WTC11 (cell line): ENCODE measurements at regions not wholly inside any gene's neighbourhood (a gene's known extent, or its start where the extent isn't known, plus 50 kb on each side); places are given as distances from the start of the nearest gene placed in this dataset.

Experiments
- ATAC-seq: fragments of 200-7000 bp; cut with Tn5 transposase; 2 replicates; pipeline ENCODE4 v1.10.0; 2021; ENCODE audit warnings: mild to moderate bottlenecking, moderate library complexity
- CTCF ChIA-PET: fragments of 300-600 bp; sonication (Branson Sonifier 250); formaldehyde crosslinking; loops from one replicate; lab custom pipeline; 2021; ENCODE audit warnings: antibody characterized with exemption; lab: Charles Lee
- POLR2A ChIA-PET: fragments of 350-600 bp; sonication (Branson Sonifier 250); formaldehyde crosslinking; loops from one replicate; lab custom pipeline; 2021; ENCODE audit warnings: antibody characterized with exemption; lab: Charles Lee
- DNase-seq: peaks from one replicate; pipeline ENCODE4 v3.0.0; 2021; ENCODE audit warnings: low spot score
- H3K27ac Mint-ChIP-seq: 2 replicates; pipeline ENCODE4 v1.8.0; 2021; ENCODE audit warnings: mixed read lengths
- H3K27me3 Mint-ChIP-seq: 2 replicates; pipeline ENCODE4 v1.8.0; 2021; ENCODE audit warnings: low read depth, mild to moderate bottlenecking, moderate library complexity, mixed read lengths
- H3K36me3 Mint-ChIP-seq: 2 replicates; pipeline ENCODE4 v1.8.0; 2021; ENCODE audit warnings: mixed read lengths
- H3K4me1 Mint-ChIP-seq: 2 replicates; pipeline ENCODE4 v1.8.0; 2022; ENCODE audit warnings: mixed read lengths
- H3K4me3 Mint-ChIP-seq: 2 replicates; pipeline ENCODE4 v1.8.0; 2021; ENCODE audit warnings: mild to moderate bottlenecking, moderate library complexity, mixed read lengths
- H3K9me3 Mint-ChIP-seq: 2 replicates; pipeline ENCODE4 v1.8.0; 2021; ENCODE audit warnings: mixed read lengths
- CREM ChIP-seq: sonication (generic); formaldehyde crosslinking; IDR thresholded peaks from 2 replicates; pipeline ENCODE4 v1.8.1; 2022; ENCODE audit warnings: mild to moderate bottlenecking, missing genetic modification reagents, moderate library complexity
- E2F5 ChIP-seq: sonication (generic); formaldehyde crosslinking; IDR thresholded peaks from 2 replicates; pipeline ENCODE4 v1.8.1; 2022; ENCODE audit warnings: mild to moderate bottlenecking, moderate library complexity, missing genetic modification reagents
- FOXK1 ChIP-seq: sonication (generic); formaldehyde crosslinking; IDR thresholded peaks from 2 replicates; pipeline ENCODE4 v1.8.0; 2022; ENCODE audit warnings: mild to moderate bottlenecking, moderate library complexity, missing genetic modification reagents
- HMGA2 ChIP-seq: fragments of 250-450 bp; sonication (Bioruptor Pico); IDR thresholded peaks from 2 replicates; pipeline ENCODE4 v1.4.0; 2021; ENCODE audit warnings: mild to moderate bottlenecking, moderate library complexity
- HMGXB4 ChIP-seq: sonication (generic); formaldehyde crosslinking; IDR thresholded peaks from 2 replicates; pipeline ENCODE4 v1.8.1; 2023; ENCODE audit warnings: mild to moderate bottlenecking, moderate library complexity, missing genetic modification reagents
- IRF1 ChIP-seq: sonication (generic); formaldehyde crosslinking; IDR thresholded peaks from 2 replicates; pipeline ENCODE4 v1.8.0; 2023; ENCODE audit warnings: missing genetic modification reagents
- JAZF1 ChIP-seq: fragments of 250-450 bp; sonication (Bioruptor Pico); IDR thresholded peaks from 2 replicates; pipeline ENCODE4 v1.9.0; 2021; ENCODE audit warnings: moderate library complexity, mild to moderate bottlenecking, inconsistent platforms
- MXD4 ChIP-seq: fragments of 250-450 bp; sonication (Bioruptor Pico); IDR thresholded peaks from 2 replicates; pipeline ENCODE4 v1.8.0; 2021; ENCODE audit warnings: mild to moderate bottlenecking, moderate library complexity, borderline replicate concordance
- NR1H2 ChIP-seq: sonication (generic); formaldehyde crosslinking; IDR thresholded peaks from 2 replicates; pipeline ENCODE4 v1.9.0; 2021; ENCODE audit warnings: mild to moderate bottlenecking, moderate library complexity, missing genetic modification reagents
- SP1 ChIP-seq: sonication (generic); formaldehyde crosslinking; conservative IDR thresholded peaks from 2 replicates; pipeline ENCODE4 v1.8.1; 2022; ENCODE audit warnings: missing genetic modification reagents
- STAT6 ChIP-seq: sonication (generic); formaldehyde crosslinking; conservative IDR thresholded peaks from 2 replicates; pipeline ENCODE4 v1.8.1; 2023; ENCODE audit warnings: mild to moderate bottlenecking, low read depth, missing genetic modification reagents, moderate library complexity
- TCF7 ChIP-seq: sonication (generic); formaldehyde crosslinking; IDR thresholded peaks from 2 replicates; pipeline ENCODE4 v1.8.0; 2022; ENCODE audit warnings: mild to moderate bottlenecking, low read depth, missing genetic modification reagents, moderate library complexity
- TEAD1 ChIP-seq: sonication (generic); formaldehyde crosslinking; IDR thresholded peaks from 2 replicates; pipeline ENCODE4 v1.8.0; 2022; ENCODE audit warnings: mild to moderate bottlenecking, missing genetic modification reagents
- ZNF263 ChIP-seq: sonication (generic); formaldehyde crosslinking; IDR thresholded peaks from 2 replicates; pipeline ENCODE4 v1.8.1; 2022; ENCODE audit warnings: low read depth, mild to moderate bottlenecking, moderate library complexity, missing genetic modification reagents
- ZNF317 ChIP-seq: sonication (generic); formaldehyde crosslinking; IDR thresholded peaks from 2 replicates; pipeline ENCODE4 v1.8.1; 2023; ENCODE audit warnings: low read depth, mild to moderate bottlenecking, moderate library complexity, missing genetic modification reagents, borderline replicate concordance
- ZNF396 ChIP-seq: fragments of 250-450 bp; sonication (Bioruptor Pico); IDR thresholded peaks from 2 replicates; pipeline ENCODE4 v1.8.0; 2021; ENCODE audit warnings: mild to moderate bottlenecking, moderate library complexity, borderline replicate concordance
- ZNF425 ChIP-seq: fragments of 250-450 bp; sonication (Bioruptor Pico); conservative IDR thresholded peaks from 2 replicates; pipeline ENCODE4 v1.9.0; 2021; ENCODE audit warnings: mild to moderate bottlenecking

- no peak for TF ChIP-seq MXD4 (CRISPR knock-in tag)
- TF ChIP-seq HMGA2 (CRISPR knock-in tag) = no peak
Observed at GRCh38 chr14:30264161-30264560, 294.8 kb upstream of the G2E3 start (continued).

- no peak for TF ChIP-seq SP1 (CRISPR knock-in tag)
- TF ChIP-seq CREM (CRISPR knock-in tag) = no peak
- TF ChIP-seq JAZF1 (CRISPR knock-in tag) = no peak
- no peak for TF ChIP-seq STAT6 (CRISPR knock-in tag)
- TF ChIP-seq FOXK1 (CRISPR knock-in tag) = no peak
- no peak for TF ChIP-seq E2F5 (CRISPR knock-in tag)
- TF ChIP-seq ZNF396 = no peak
- TF ChIP-seq HMGXB4 (CRISPR knock-in tag) = no peak
- no peak for TF ChIP-seq IRF1 (CRISPR knock-in tag)
- TF ChIP-seq ZNF425 (CRISPR knock-in tag) = no peak
- TF ChIP-seq TCF7 = no peak
- TF ChIP-seq ZNF317 (CRISPR knock-in tag) = no peak
- TF ChIP-seq NR1H2 (CRISPR knock-in tag) = no peak
- no peak for TF ChIP-seq ZNF263 (CRISPR knock-in tag)
- no peak for TF ChIP-seq TEAD1 (CRISPR knock-in tag)
- TF ChIP-seq, all 79 proteins: peak for 0
- no peak for DNase-seq
- peaks cover 4% of the 10 kb centered on the region; the same call in 1 of the 2 replicates for H3K27me3 Mint-ChIP-seq
- H3K4me3 Mint-ChIP-seq = no peak overlapping the region
- H3K27ac Mint-ChIP-seq = no peak overlapping the region
- CTCF ChIA-PET = interaction anchor here (0.6 to 4.0 kb wide), 16 partner anchors 9 to 256 kb away, joined by 3 to 46 read pairs (median 4); no protein-coding TSS in a partner anchor
- no peaks in the 10 kb centered on the region for H3K36me3 Mint-ChIP-seq
- H3K9me3 Mint-ChIP-seq = no peaks in the 10 kb centered on the region
- peaks cover 31% of the 10 kb centered on the region for H3K4me1 Mint-ChIP-seq
- POLR2A ChIA-PET = no interaction called here
- ATAC-seq = no peak
Observed at GRCh38 chr14:30266290-30266689, 292.7 kb upstream of the G2E3 start.
